Gastrocnemius medialis (tissue), 4 donors: ENCODE measurements at regions not wholly inside any gene's neighbourhood (a gene's known extent, or its start where the extent isn't known, plus 50 kb on each side); places are given as distances from the start of the nearest gene placed in this dataset.

Experiments
- CTCF ChIP-seq, 5 experiments: fragments of 450-650 bp in 3 of 5; fragments of 200-600 bp in 2 of 5; sonication (generic) in 2 of 5; IDR thresholded peaks in 4 of 5; conservative IDR thresholded peaks in 1 of 5; 1 replicate in 4 of 5; 2 replicates in 1 of 5; pipeline ENCODE4 v1.5.1; 2016 to 2019; ENCODE audit warnings: antibody characterized with exemption in 5 of 5, mild to moderate bottlenecking in 3 of 5, moderate library complexity in 3 of 5
- POLR2A ChIP-seq, 2 donors: fragments of 450-650 bp; IDR thresholded peaks; one replicate each; pipeline ENCODE4 v1.6.1; 2017; ENCODE audit warnings: antibody characterized with exemption in 2 of 2, mild to moderate bottlenecking in 2 of 2, moderate library complexity in 2 of 2

- TF ChIP-seq CTCF (IDR thresholded peaks at IDR 0.05 in 4 of 5, conservative IDR thresholded peaks at IDR 0.05 in 1 of 5) (no peak), POLR2A (IDR thresholded peaks at IDR 0.05) (no peak)
Measured at GRCh38 chr21:39010629-39011404, 172.4 kb downstream of the PSMG1 start.
